IPS-20b (cell line): ENCODE measurements at regions not wholly inside any gene's neighbourhood (a gene's known extent, or its start where the extent isn't known, plus 50 kb on each side); places are given as distances from the start of the nearest gene placed in this dataset.

Experiments
- H3K27ac ChIP-seq: one replicate; pipeline ENCODE4 v1.5.1; 2013; ENCODE audit warnings: low read length
- H3K27me3 ChIP-seq: 2 replicates; pipeline ENCODE4 v1.6.1; 2013; ENCODE audit warnings: mild to moderate bottlenecking, low read length, inconsistent platforms; ENCODE audit not compliant: insufficient read depth
- H3K36me3 ChIP-seq: 2 replicates; pipeline ENCODE4 v1.6.1; 2013; ENCODE audit warnings: low read depth, mild to moderate bottlenecking, inconsistent platforms, low read length, moderate library complexity; ENCODE audit not compliant: insufficient read depth
- H3K4me1 ChIP-seq: 2 replicates; pipeline ENCODE4 v1.6.1; 2013; ENCODE audit warnings: mild to moderate bottlenecking, control low read depth, inconsistent platforms, low read length, moderate library complexity; ENCODE audit not compliant: insufficient read depth
- H3K4me3 ChIP-seq: 2 replicates; pipeline ENCODE4 v1.5.1; 2013; ENCODE audit warnings: mild to moderate bottlenecking, low read length, inconsistent platforms
- H3K9ac ChIP-seq: 2 replicates; pipeline ENCODE4 v1.6.1; 2013; ENCODE audit warnings: low read depth, mild to moderate bottlenecking, inconsistent platforms, low read length, moderate library complexity
- H3K9me3 ChIP-seq: 2 replicates; pipeline ENCODE4 v1.6.1; 2013; ENCODE audit warnings: mild to moderate bottlenecking, low read depth, low read length, inconsistent platforms; ENCODE audit not compliant: insufficient read depth

DNA sequence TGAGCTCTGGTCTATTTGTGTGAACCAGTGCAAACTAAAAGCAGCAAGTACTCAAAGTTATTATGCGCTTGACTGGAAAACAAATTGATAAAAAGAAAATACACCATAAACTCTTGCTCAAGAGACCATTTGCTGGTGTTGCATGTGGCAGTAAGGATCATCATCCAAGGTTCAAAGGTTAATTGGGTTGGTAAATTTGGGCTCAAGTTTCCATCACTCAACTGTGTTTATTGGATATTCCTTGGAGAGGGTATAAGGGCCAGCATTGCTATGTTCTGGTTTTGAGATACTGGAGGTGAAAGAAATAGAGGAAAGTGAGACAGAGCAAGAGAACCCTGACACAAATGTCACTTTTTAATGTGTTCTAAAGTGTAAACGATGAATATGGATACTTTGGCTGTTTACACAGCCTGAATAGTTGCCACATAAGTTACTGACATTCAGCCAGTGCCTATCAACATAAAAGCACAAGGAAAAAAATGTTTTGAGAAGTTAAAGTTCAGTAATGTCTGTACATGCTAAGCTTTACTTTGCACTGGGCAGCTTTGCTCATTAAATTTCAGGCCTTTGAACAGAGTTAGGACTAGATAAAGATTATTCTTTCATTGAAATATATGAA lies 736.1 kb downstream of the HDGFL1 start:
- H3K36me3 ChIP-seq: no peaks in the 10 kb centered on the region
- H3K4me1 ChIP-seq: no peaks in the 10 kb centered on the region
- no peak overlapping the region for H3K9ac ChIP-seq
- H3K4me3 ChIP-seq: no peak overlapping the region
- peaks cover 7% of the 10 kb centered on the region for H3K9me3 ChIP-seq
- no peak overlapping the region for H3K27ac ChIP-seq
- H3K27me3 ChIP-seq: no peaks in the 10 kb centered on the region

- Histone ChIP-seq H3K9ac (no peak overlapping the region), H3K27me3 (no peaks in the 10 kb centered on the region), H3K27ac (no peak overlapping the region), H3K9me3 (no peaks in the 10 kb centered on the region), H3K4me3 (no peak overlapping the region), H3K4me1 (no peaks in the 10 kb centered on the region), H3K36me3 (no peaks in the 10 kb centered on the region)
Measured at GRCh38 chr6:23306251-23306950, 737.0 kb downstream of the HDGFL1 start.

GRCh38 chr6:23307516-23307915 lies 738.1 kb downstream of the HDGFL1 start:
- Histone ChIP-seq H3K4me1 (no peaks in the 10 kb centered on the region), H3K36me3 (no peaks in the 10 kb centered on the region), H3K4me3 (no peak overlapping the region), H3K9me3 (no peaks in the 10 kb centered on the region), H3K27me3 (no peaks in the 10 kb centered on the region), H3K27ac (no peak overlapping the region), H3K9ac (no peak overlapping the region)

DNA sequence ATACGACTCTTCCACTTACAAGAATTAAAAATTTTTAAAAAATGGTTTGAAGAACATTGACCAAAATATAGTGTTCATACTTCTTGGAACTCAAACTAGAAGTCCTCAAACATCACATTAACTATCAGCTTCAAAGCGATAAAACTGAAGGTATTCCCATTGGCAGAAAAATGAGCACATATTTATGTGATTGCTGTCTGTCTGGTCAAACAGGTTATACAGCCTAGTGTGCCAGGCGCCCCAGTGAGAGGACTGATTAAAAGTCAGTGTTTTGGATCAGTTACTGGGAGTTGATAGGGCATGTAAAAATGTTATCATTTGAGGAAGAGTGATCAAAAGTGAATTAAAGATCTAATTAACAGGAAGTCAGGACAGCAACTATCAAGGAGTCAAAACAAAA lies 738.8 kb downstream of the HDGFL1 start:
- Histone ChIP-seq H3K4me1 (no peaks in the 10 kb centered on the region), H3K36me3 (no peaks in the 10 kb centered on the region), H3K27ac (no peak overlapping the region), H3K9ac (no peak overlapping the region), H3K4me3 (no peak overlapping the region), H3K27me3 (no peaks in the 10 kb centered on the region), H3K9me3 (no peaks in the 10 kb centered on the region)

- Histone ChIP-seq H3K27me3 (no peaks in the 10 kb centered on the region), H3K9me3 (no peaks in the 10 kb centered on the region)
Measured at GRCh38 chr6:23311211-23311610, 741.8 kb downstream of the HDGFL1 start.

GRCh38 chr6:23316131-23316530 lies 746.8 kb downstream of the HDGFL1 start:
- H3K4me3 ChIP-seq: no peak overlapping the region
- H3K27ac ChIP-seq: no peak overlapping the region
- H3K9ac ChIP-seq: no peak overlapping the region
- H3K27me3 ChIP-seq: no peaks in the 10 kb centered on the region
- H3K9me3 ChIP-seq: no peaks in the 10 kb centered on the region
- H3K4me1 ChIP-seq: no peaks in the 10 kb centered on the region
- no peaks in the 10 kb centered on the region for H3K36me3 ChIP-seq

More at GRCh38 chr6:23311211-23311610, 741.8 kb downstream of the HDGFL1 start:
- no peak overlapping the region for H3K9ac ChIP-seq
- no peaks in the 10 kb centered on the region for H3K4me1 ChIP-seq
- H3K4me3 ChIP-seq: no peak overlapping the region
- H3K27ac ChIP-seq: no peak overlapping the region
- no peaks in the 10 kb centered on the region for H3K36me3 ChIP-seq

- no peak overlapping the region for H3K4me3 ChIP-seq
- H3K9ac ChIP-seq: no peak overlapping the region
- H3K27ac ChIP-seq: no peak overlapping the region
- no peaks in the 10 kb centered on the region for H3K4me1 ChIP-seq
- H3K9me3 ChIP-seq: no peaks in the 10 kb centered on the region
- no peaks in the 10 kb centered on the region for H3K36me3 ChIP-seq
- H3K27me3 ChIP-seq: no peaks in the 10 kb centered on the region
Measured at GRCh38 chr6:23316931-23317330, 747.6 kb downstream of the HDGFL1 start.

DNA sequence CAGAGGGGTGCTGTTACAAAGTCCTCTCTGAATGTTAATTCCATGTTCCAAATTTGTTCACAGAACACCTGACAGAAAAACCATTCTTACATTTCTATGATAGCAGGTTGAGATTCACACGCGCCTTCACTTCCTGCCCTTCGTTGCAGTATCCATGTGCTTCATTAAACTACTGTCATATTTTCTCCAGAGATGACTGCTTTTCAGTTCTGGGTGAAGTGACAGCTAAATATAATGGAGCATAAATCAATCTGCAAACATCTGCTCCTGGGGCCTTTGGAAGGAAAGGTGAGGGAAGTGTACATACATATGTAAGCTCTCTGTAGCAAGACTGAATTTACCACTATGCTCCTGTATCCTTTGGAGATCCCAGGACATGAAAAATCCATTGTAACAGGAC lies 750.2 kb downstream of the HDGFL1 start:
- Histone ChIP-seq H3K36me3 (no peaks in the 10 kb centered on the region), H3K4me1 (no peaks in the 10 kb centered on the region), H3K9me3 (no peaks in the 10 kb centered on the region), H3K27ac (no peak overlapping the region), H3K27me3 (no peaks in the 10 kb centered on the region), H3K4me3 (no peak overlapping the region), H3K9ac (no peak overlapping the region)

DNA sequence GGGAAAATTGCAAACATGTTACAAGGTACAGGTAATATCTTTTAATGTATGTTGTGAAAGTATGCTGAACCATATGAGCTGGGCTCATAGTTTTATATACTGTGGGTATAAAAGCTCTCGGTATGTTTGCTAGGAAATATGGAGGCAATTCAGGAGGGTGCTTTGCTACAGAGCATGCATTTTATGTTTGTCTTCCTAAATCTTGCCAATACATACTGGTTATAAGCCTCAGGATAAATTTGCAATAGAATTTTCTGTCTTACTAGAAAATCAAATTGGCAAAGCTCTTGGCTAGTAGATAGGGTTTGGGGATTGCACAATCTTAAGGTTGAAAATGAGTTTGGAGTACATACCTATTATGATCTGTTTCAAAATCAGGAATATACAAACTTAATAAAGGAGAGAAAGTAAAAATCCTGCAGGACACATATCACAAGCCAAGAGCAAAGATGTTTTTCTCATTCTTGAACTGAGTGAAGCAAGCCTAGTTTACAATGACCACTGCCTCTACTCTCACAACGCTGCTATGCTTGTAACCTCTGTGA lies 751.2 kb downstream of the HDGFL1 start:
- H3K4me1 ChIP-seq: no peaks in the 10 kb centered on the region
- no peak overlapping the region for H3K4me3 ChIP-seq
- no peaks in the 10 kb centered on the region for H3K27me3 ChIP-seq
- H3K9ac ChIP-seq: no peak overlapping the region
- H3K36me3 ChIP-seq: no peaks in the 10 kb centered on the region
- no peak overlapping the region for H3K27ac ChIP-seq
- no peaks in the 10 kb centered on the region for H3K9me3 ChIP-seq

DNA sequence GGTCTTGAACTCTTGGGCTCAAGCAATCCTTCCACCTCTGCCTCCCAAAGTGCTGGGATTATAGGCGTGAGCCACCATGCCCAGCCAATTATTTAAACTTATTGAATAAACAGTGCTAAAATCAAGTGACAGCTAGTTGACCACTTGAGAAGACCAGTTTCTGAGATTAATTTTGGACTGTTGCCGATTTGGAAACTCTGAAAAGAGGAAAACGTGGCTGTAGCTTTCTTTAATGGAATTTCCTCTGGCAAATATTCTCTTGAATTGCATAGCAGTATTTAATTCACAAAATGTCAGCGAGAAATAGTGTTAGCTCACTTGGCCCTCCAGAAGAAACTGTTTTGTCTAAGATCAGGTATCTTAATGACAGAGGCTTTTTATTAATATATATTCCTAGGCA lies 754.5 kb downstream of the HDGFL1 start:
- Histone ChIP-seq H3K9ac (no peak overlapping the region), H3K27ac (no peak overlapping the region), H3K27me3 (no peaks in the 10 kb centered on the region), H3K4me1 (no peaks in the 10 kb centered on the region), H3K4me3 (no peak overlapping the region), H3K9me3 (no peaks in the 10 kb centered on the region), H3K36me3 (no peaks in the 10 kb centered on the region)

GRCh38 chr6:23325065-23325464 lies 755.7 kb downstream of the HDGFL1 start:
- H3K9ac ChIP-seq: no peak overlapping the region
- no peaks in the 10 kb centered on the region for H3K9me3 ChIP-seq
- no peaks in the 10 kb centered on the region for H3K27me3 ChIP-seq
- no peak overlapping the region for H3K27ac ChIP-seq
- no peaks in the 10 kb centered on the region for H3K4me1 ChIP-seq
- no peak overlapping the region for H3K4me3 ChIP-seq
- no peaks in the 10 kb centered on the region for H3K36me3 ChIP-seq

DNA sequence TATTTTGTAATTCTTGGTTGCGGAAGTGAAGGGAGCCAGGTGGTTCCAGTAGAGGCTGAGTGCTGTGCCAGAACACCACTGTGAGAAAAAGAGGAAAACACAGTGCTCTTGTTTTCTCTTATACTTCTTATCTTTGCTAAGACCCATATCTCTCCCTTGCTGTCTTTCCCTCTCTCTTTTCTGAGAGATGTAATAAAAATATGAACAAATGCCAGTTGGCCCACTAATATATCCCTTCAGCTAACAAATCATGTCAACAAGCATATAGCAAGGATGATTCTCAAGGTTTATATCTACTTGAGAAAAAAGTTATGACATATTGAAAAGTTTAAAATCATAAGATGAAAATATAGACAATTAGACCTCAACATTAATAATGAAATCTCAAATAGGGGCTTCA lies 758.3 kb downstream of the HDGFL1 start:
- Histone ChIP-seq H3K9ac (no peak overlapping the region), H3K9me3 (no peaks in the 10 kb centered on the region), H3K4me3 (no peak overlapping the region), H3K27me3 (no peaks in the 10 kb centered on the region), H3K4me1 (no peaks in the 10 kb centered on the region), H3K36me3 (no peaks in the 10 kb centered on the region), H3K27ac (no peak overlapping the region)
